GM19238 (cell line): ENCODE measurements at regions not wholly inside any gene's neighbourhood (a gene's known extent, or its start where the extent isn't known, plus 50 kb on each side); places are given as distances from the start of the nearest gene placed in this dataset.

Source experiments
- DNase-seq: peaks from one replicate; pipeline ENCODE4 v3.0.0; 2011; ENCODE audit warnings: low spot score; ENCODE audit not compliant: insufficient read length

- no peak for DNase-seq
Observed at GRCh38 chr1:118250232-118250631, 65.2 kb upstream of the SPAG17 start.

- DNase-seq = no peak
Observed at GRCh38 chr1:118249641-118250040, 64.6 kb upstream of the SPAG17 start.

GRCh38 chr1:118247593-118247992 lies 62.6 kb upstream of the SPAG17 start:
- no peak for DNase-seq

GRCh38 chr1:118246646-118247045 lies 61.6 kb upstream of the SPAG17 start:
- DNase-seq = no peak

- no peak for DNase-seq
Observed at GRCh38 chr1:118244194-118244593, 59.2 kb upstream of the SPAG17 start.

GRCh38 chr1:118243269-118243668 lies 58.2 kb upstream of the SPAG17 start:
- no peak for DNase-seq
